ENCODE measurements at regions not wholly inside any gene's neighbourhood (a gene's known extent, or its start where the extent isn't known, plus 50 kb on each side); places are given as distances from the start of the nearest gene placed in this dataset.

- 0 out of 2 replicates have a peak, but pooled peaks have one; percentile 35 for TF ChIP-seq ZNF407 (IDR thresholded peaks at IDR 0.05; ENCODE audit: low read depth)
- TF ChIP-seq ESRRB (CRISPR knock-in tag; IDR thresholded peaks at IDR 0.05; ENCODE audit: borderline replicate concordance) = no peak
These were observed 75.9 kb upstream of the PRR5 start (continued) for GRCh38 chr22:44625981-44626687.

Data from K562 (cell line).